HEK293T (cell line): ENCODE measurements at regions not wholly inside any gene's neighbourhood (a gene's known extent, or its start where the extent isn't known, plus 50 kb on each side); places are given as distances from the start of the nearest gene placed in this dataset.

Experiments used
- CTCF ChIA-PET: fragments of 350-600 bp; formaldehyde crosslinking; extraction: SDS; loops from one replicate; lab custom pipeline; 2021; ENCODE audit warnings: antibody characterized with exemption, inconsistent platforms; lab: Yijun Ruan, JAX
- POLR2A ChIA-PET: fragments of 350-600 bp; formaldehyde crosslinking; extraction: SDS; loops from one replicate; lab custom pipeline; 2020; ENCODE audit warnings: antibody characterized with exemption, inconsistent platforms; lab: Yijun Ruan, JAX
- DNase-seq: peaks from one replicate; pipeline ENCODE4 v3.0.0; 2012; ENCODE audit warnings: mixed read lengths; ENCODE audit errors: extremely low spot score
- ARNT ChIP-seq: fragments of 450-650 bp; IDR thresholded peaks from 2 replicates; pipeline ENCODE4 v1.6.1; 2017; ENCODE audit warnings: mild to moderate bottlenecking
- BHLHE40 ChIP-seq: fragments of 450-650 bp; IDR thresholded peaks from 2 replicates; pipeline ENCODE4 v1.6.1; 2016; ENCODE audit warnings: mild to moderate bottlenecking, moderate library complexity, borderline replicate concordance
- CTBP1 ChIP-seq: fragments of 450-650 bp; IDR thresholded peaks from 2 replicates; pipeline ENCODE4 v1.6.1; 2016; ENCODE audit warnings: borderline replicate concordance
- ELF4 ChIP-seq: fragments of 450-650 bp; IDR thresholded peaks from 2 replicates; pipeline ENCODE4 v1.6.1; 2017; ENCODE audit warnings: antibody characterized with exemption
- FOXA1 ChIP-seq: fragments of 450-650 bp; IDR thresholded peaks from 2 replicates; pipeline ENCODE4 v1.6.1; 2016; ENCODE audit warnings: mild to moderate bottlenecking
- FOXK2 ChIP-seq: fragments of 450-650 bp; IDR thresholded peaks from 2 replicates; pipeline ENCODE4 v1.6.1; 2016; ENCODE audit warnings: mild to moderate bottlenecking
- FOXM1 ChIP-seq: fragments of 450-650 bp; IDR thresholded peaks from 2 replicates; pipeline ENCODE4 v1.6.1; 2017; ENCODE audit warnings: mild to moderate bottlenecking, borderline replicate concordance
- HDGF ChIP-seq: fragments of 450-650 bp; IDR thresholded peaks from 2 replicates; pipeline ENCODE4 v1.6.1; 2017; ENCODE audit warnings: antibody characterized with exemption, borderline replicate concordance
- L3MBTL2 ChIP-seq: fragments of 450-650 bp; conservative IDR thresholded peaks from 2 replicates; pipeline ENCODE4 v1.6.1; 2016; ENCODE audit warnings: mild to moderate bottlenecking
- LEF1 ChIP-seq: fragments of 450-650 bp; IDR thresholded peaks from 2 replicates; pipeline ENCODE4 v1.6.1; 2017; ENCODE audit warnings: mild to moderate bottlenecking, borderline replicate concordance
- NFRKB ChIP-seq: fragments of 450-650 bp; IDR thresholded peaks from 2 replicates; pipeline ENCODE4 v1.6.1; 2016; ENCODE audit warnings: mild to moderate bottlenecking, moderate library complexity
- PKNOX1 ChIP-seq: fragments of 450-650 bp; IDR thresholded peaks from 2 replicates; pipeline ENCODE4 v1.6.1; 2016
- SP1 ChIP-seq: fragments of 450-650 bp; IDR thresholded peaks from 2 replicates; pipeline ENCODE4 v1.6.1; 2017
- SUZ12 ChIP-seq: fragments of 450-650 bp; IDR thresholded peaks from 2 replicates; pipeline ENCODE4 v1.6.1; 2016; ENCODE audit warnings: mild to moderate bottlenecking
- TARDBP ChIP-seq: fragments of 450-650 bp; IDR thresholded peaks from 2 replicates; pipeline ENCODE4 v1.6.1; 2016
- ZNF384 ChIP-seq: fragments of 450-650 bp; IDR thresholded peaks from 2 replicates; pipeline ENCODE4 v1.6.1; 2016

GRCh38 chr4:35167385-35167784 is 1076.9 kb downstream of the ARAP2 start:
- DNase-seq: no peak
- CTCF ChIA-PET: no interaction called here
- TF ChIP-seq SP1: no peak
- TF ChIP-seq BHLHE40: no peak
- no peak for TF ChIP-seq PKNOX1
- no peak for TF ChIP-seq ARNT
- no peak for TF ChIP-seq TARDBP
- no peak for TF ChIP-seq FOXK2
- TF ChIP-seq HDGF: no peak
- no peak for TF ChIP-seq FOXM1
- no peak for TF ChIP-seq ZNF384
- TF ChIP-seq L3MBTL2: no peak
- TF ChIP-seq FOXA1: no peak
- TF ChIP-seq SUZ12: no peak
- no peak for TF ChIP-seq LEF1
- no peak for TF ChIP-seq CTBP1
- TF ChIP-seq ELF4: no peak
- TF ChIP-seq NFRKB: no peak
- POLR2A ChIA-PET: no interaction called here

- CTCF ChIA-PET: no interaction called here
- no peak for TF ChIP-seq PKNOX1
- no peak for TF ChIP-seq SP1
- TF ChIP-seq LEF1: no peak
- no peak for TF ChIP-seq L3MBTL2
- POLR2A ChIA-PET: no interaction called here
- no peak for DNase-seq
Measured at GRCh38 chr4:35175487-35175886, 1068.8 kb downstream of the ARAP2 start.

- TF ChIP-seq L3MBTL2 (no peak), BHLHE40 (no peak), SUZ12 (no peak), ZNF384 (no peak), TARDBP (no peak), FOXA1 (no peak), ELF4 (no peak), LEF1 (no peak), SP1 (no peak)
- POLR2A ChIA-PET: no interaction called here
- no peak for DNase-seq
- CTCF ChIA-PET: no interaction called here
Measured at GRCh38 chr4:35175894-35176293, 1068.4 kb downstream of the ARAP2 start.

GRCh38 chr4:35182451-35182850 is 1061.9 kb downstream of the ARAP2 start:
- ChIA-PET CTCF (no interaction called here), POLR2A (no interaction called here)
- TF ChIP-seq LEF1 (no peak), SUZ12 (no peak), PKNOX1 (no peak), FOXA1 (no peak), ZNF384 (no peak), FOXK2 (no peak), L3MBTL2 (no peak), ARNT (no peak), HDGF (no peak), TARDBP (no peak), FOXM1 (no peak), BHLHE40 (no peak), NFRKB (no peak), SP1 (no peak), ELF4 (no peak), CTBP1 (no peak)
- no peak for DNase-seq

- POLR2A ChIA-PET: no interaction called here
- CTCF ChIA-PET: no interaction called here
- TF ChIP-seq SP1 (no peak), LEF1 (no peak), PKNOX1 (no peak), SUZ12 (no peak), CTBP1 (no peak), ARNT (no peak), FOXK2 (no peak), FOXM1 (no peak), HDGF (no peak), ZNF384 (no peak), ELF4 (no peak), NFRKB (no peak), FOXA1 (no peak), TARDBP (no peak), L3MBTL2 (no peak)
- DNase-seq: no peak
Measured at GRCh38 chr4:35189988-35190613, 1054.2 kb downstream of the ARAP2 start.

- no peak for TF ChIP-seq SP1
- POLR2A ChIA-PET: no interaction called here
- CTCF ChIA-PET: no interaction called here
- no peak for DNase-seq
Measured at GRCh38 chr4:35201403-35201802, 1042.9 kb downstream of the ARAP2 start.
